ENCODE measurements at regions not wholly inside any gene's neighbourhood (a gene's known extent, or its start where the extent isn't known, plus 50 kb on each side); places are given as distances from the start of the nearest gene placed in this dataset.

- TF ChIP-seq CTCF (IDR thresholded peaks at IDR 0.05), result no peak
- TF ChIP-seq POLR2AphosphoS5 (IDR thresholded peaks at IDR 0.05; ENCODE audit: low read depth, low read length), result no peak
- TF ChIP-seq REST (IDR thresholded peaks at IDR 0.05; ENCODE audit: insufficient read depth in 1 of 2, low read depth in 2 of 2, low read length in 1 of 2), result no peak
- TF ChIP-seq TCF7L2 (IDR thresholded peaks at IDR 0.05; ENCODE audit: low read depth, low read length), result no peak
These were observed 439.6 kb downstream of the KCNJ2 start for GRCh38 chr17:70608957-70609356.

All from Panc1 (cell line).